MM.1S (cell line): ENCODE measurements at regions not wholly inside any gene's neighbourhood (a gene's known extent, or its start where the extent isn't known, plus 50 kb on each side); places are given as distances from the start of the nearest gene placed in this dataset.

Experiments
- DNase-seq: peaks from one replicate; pipeline ENCODE4 v3.0.0-alpha.2; 2015
- H2AFZ ChIP-seq: fragments of 300-600 bp; sonication (generic); 2 replicates; pipeline ENCODE4 v1.6.0; 2016; ENCODE audit warnings: antibody characterized with exemption, low read length
- H3F3A ChIP-seq: fragments of 300-600 bp; sonication (generic); 2 replicates; pipeline ENCODE4 v1.6.1; 2016; ENCODE audit warnings: mild to moderate bottlenecking, antibody characterized with exemption, low read length, moderate library complexity, mixed read lengths; ENCODE audit not compliant: insufficient read depth
- H3K27ac ChIP-seq: fragments of 300-600 bp; sonication (generic); 2 replicates; pipeline ENCODE4 v1.5.1; 2016; ENCODE audit warnings: mild to moderate bottlenecking, low read length
- H3K27me3 ChIP-seq: fragments of 300-600 bp; sonication (generic); replicated peaks from 2 replicates; pipeline ENCODE4 v1.6.0; 2016; ENCODE audit warnings: low read length; ENCODE audit not compliant: insufficient read depth
- H3K36me3 ChIP-seq: fragments of 300-600 bp; sonication (generic); replicated peaks from 2 replicates; pipeline ENCODE4 v1.6.1; 2016; ENCODE audit warnings: mild to moderate bottlenecking, low read length, mixed read lengths; ENCODE audit not compliant: insufficient read depth
- H3K4me1 ChIP-seq: fragments of 300-600 bp; sonication (generic); 2 replicates; pipeline ENCODE4 v1.6.1; 2016; ENCODE audit warnings: low read length, mixed read lengths
- H3K4me2 ChIP-seq: fragments of 300-600 bp; sonication (generic); 2 replicates; pipeline ENCODE4 v1.6.0; 2016; ENCODE audit warnings: low read depth, low read length
- H3K4me3 ChIP-seq: fragments of 300-600 bp; sonication (generic); 2 replicates; pipeline ENCODE4 v1.5.1; 2016; ENCODE audit warnings: low read length, mixed read lengths
- H3K79me2 ChIP-seq: fragments of 300-600 bp; sonication (generic); 2 replicates; pipeline ENCODE4 v1.6.1; 2016; ENCODE audit warnings: mixed run types, low read length, mixed read lengths
- H3K9ac ChIP-seq: fragments of 300-600 bp; sonication (generic); 2 replicates; pipeline ENCODE4 v1.6.1; 2016; ENCODE audit warnings: low read length, mixed read lengths
- H3K9me2 ChIP-seq: fragments of 300-600 bp; sonication (generic); replicated peaks from 2 replicates; pipeline ENCODE4 v1.6.1; 2016; ENCODE audit warnings: mild to moderate bottlenecking, low read length, mixed read lengths; ENCODE audit not compliant: insufficient read depth
- H3K9me3 ChIP-seq: fragments of 300-600 bp; sonication (generic); replicated peaks from 2 replicates; pipeline ENCODE4 v1.6.1; 2016; ENCODE audit warnings: mild to moderate bottlenecking, low read length, mixed read lengths; ENCODE audit not compliant: insufficient read depth
- H4K20me1 ChIP-seq: fragments of 300-600 bp; sonication (generic); 2 replicates; pipeline ENCODE4 v1.6.1; 2016; ENCODE audit warnings: mild to moderate bottlenecking, low read length, moderate library complexity, mixed read lengths; ENCODE audit not compliant: insufficient read depth
- EZH2 ChIP-seq: fragments of 300-600 bp; sonication (generic); optimal IDR thresholded peaks from 2 replicates; pipeline ENCODE3; 2017; ENCODE audit warnings: low read depth, mild to moderate bottlenecking, antibody characterized with exemption, low read length, mixed read lengths
- EZH2phosphoT487 ChIP-seq: fragments of 300-600 bp; sonication (generic); IDR thresholded peaks from 2 replicates; pipeline ENCODE4 v1.6.1; 2018; ENCODE audit warnings: antibody characterized with exemption, low read length
- TF ChIP-seq, protein P1 (sequence below): fragments of 300-600 bp; sonication (generic); IDR thresholded peaks from 2 replicates; pipeline ENCODE4 v1.5.1; 2016; ENCODE audit warnings: antibody characterized with exemption, low read length, mixed read lengths

DNA sequence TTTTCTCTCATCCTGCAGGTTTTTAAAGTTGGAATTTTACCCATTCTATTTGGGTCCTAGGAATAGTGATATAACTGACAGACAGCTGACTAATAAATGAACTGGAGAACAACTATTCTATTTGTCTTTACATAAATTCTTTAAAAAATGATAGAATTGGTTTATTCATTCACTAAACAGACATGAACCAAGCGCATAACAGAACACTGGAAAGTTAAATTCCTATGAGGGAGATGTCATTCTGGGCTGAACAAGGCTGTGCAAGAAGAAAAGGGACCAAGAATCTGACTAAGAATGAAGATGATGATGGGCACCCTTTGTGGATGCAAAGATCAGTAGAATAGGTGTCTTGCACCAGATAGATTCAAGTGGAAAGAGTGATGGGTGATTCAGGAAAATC is 256.3 kb upstream of the SASH1 start:
- no peak overlapping the region for H3K4me2 ChIP-seq
- H3K27ac ChIP-seq = no peak overlapping the region
- H3K27me3 ChIP-seq = no peaks in the 10 kb centered on the region
- H4K20me1 ChIP-seq = no peaks in the 10 kb centered on the region
- no peaks in the 10 kb centered on the region for H3K4me1 ChIP-seq
- DNase-seq = no peak
- no peak overlapping the region for H3K4me3 ChIP-seq
- no peak overlapping the region for H2AFZ ChIP-seq
- H3K9me3 ChIP-seq = no peaks in the 10 kb centered on the region
- TF ChIP-seq, protein P1, sequence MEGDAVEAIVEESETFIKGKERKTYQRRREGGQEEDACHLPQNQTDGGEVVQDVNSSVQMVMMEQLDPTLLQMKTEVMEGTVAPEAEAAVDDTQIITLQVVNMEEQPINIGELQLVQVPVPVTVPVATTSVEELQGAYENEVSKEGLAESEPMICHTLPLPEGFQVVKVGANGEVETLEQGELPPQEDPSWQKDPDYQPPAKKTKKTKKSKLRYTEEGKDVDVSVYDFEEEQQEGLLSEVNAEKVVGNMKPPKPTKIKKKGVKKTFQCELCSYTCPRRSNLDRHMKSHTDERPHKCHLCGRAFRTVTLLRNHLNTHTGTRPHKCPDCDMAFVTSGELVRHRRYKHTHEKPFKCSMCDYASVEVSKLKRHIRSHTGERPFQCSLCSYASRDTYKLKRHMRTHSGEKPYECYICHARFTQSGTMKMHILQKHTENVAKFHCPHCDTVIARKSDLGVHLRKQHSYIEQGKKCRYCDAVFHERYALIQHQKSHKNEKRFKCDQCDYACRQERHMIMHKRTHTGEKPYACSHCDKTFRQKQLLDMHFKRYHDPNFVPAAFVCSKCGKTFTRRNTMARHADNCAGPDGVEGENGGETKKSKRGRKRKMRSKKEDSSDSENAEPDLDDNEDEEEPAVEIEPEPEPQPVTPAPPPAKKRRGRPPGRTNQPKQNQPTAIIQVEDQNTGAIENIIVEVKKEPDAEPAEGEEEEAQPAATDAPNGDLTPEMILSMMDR = no peak
- no peak for TF ChIP-seq EZH2phosphoT487
- no peak for TF ChIP-seq EZH2
- H3K79me2 ChIP-seq = no peaks in the 10 kb centered on the region
- H3K36me3 ChIP-seq = no peaks in the 10 kb centered on the region
- no peaks in the 10 kb centered on the region for H3K9me2 ChIP-seq
- no peak overlapping the region for H3K9ac ChIP-seq
- H3F3A ChIP-seq = no peaks in the 10 kb centered on the region

DNA sequence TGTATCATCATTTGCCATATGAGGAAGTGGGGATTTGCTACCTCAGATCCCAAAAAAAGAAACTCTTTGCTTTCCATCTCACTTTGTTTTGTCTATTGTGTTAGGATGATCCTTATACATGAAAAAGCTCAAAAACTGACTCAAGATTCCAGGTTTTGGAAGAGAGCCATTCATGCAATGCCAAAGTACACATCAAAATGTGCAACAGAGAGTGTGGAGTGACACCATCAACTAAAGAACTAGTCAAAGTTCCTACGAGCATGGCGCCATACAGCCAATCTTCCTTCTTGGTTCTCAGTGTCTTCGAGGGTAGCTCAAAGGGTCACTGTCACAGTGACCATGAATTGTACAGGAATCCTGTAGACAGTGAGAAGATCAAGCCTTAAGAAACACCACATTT is 255.8 kb upstream of the SASH1 start:
- Histone ChIP-seq H4K20me1 (no peaks in the 10 kb centered on the region), H3K9me2 (no peaks in the 10 kb centered on the region), H3K36me3 (no peaks in the 10 kb centered on the region), H3K9me3 (no peaks in the 10 kb centered on the region), H3K4me2 (no peak overlapping the region), H3K79me2 (no peaks in the 10 kb centered on the region), H3K4me1 (no peaks in the 10 kb centered on the region), H3K27me3 (no peaks in the 10 kb centered on the region), H3K9ac (no peak overlapping the region), H3K27ac (no peak overlapping the region), H3F3A (no peaks in the 10 kb centered on the region), H3K4me3 (no peak overlapping the region), H2AFZ (no peak overlapping the region)
- TF ChIP-seq EZH2phosphoT487 = no peak
- TF ChIP-seq EZH2 = no peak
- TF ChIP-seq, protein P1 = no peak
- no peak for DNase-seq

DNA sequence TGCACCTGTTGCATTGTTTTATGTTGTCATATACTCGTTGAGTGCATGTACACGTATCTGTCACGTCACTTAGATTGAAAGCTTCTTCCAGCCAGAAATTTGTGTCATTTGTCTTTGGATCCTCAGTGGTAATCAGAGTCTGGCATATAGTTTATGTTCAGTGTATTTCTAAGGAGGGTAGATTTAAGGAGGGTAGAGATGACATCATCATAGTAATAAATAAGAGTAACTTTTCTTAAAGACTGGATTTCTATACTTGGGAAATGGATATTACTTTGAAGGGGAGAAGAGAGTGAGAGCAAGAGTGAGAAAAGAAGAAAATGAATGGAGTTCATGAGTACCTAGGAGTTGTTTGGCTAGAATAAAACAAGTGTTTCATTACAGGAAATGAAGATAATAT is 255.0 kb upstream of the SASH1 start:
- no peaks in the 10 kb centered on the region for H3K27me3 ChIP-seq
- no peaks in the 10 kb centered on the region for H3K4me1 ChIP-seq
- H3K9me2 ChIP-seq = no peaks in the 10 kb centered on the region
- H3K27ac ChIP-seq = no peak overlapping the region
- H4K20me1 ChIP-seq = no peaks in the 10 kb centered on the region
- no peak overlapping the region for H3K4me2 ChIP-seq
- no peaks in the 10 kb centered on the region for H3K79me2 ChIP-seq
- TF ChIP-seq, protein P1 = no peak
- TF ChIP-seq EZH2phosphoT487 (no peak), EZH2 (no peak)
- H3K9me3 ChIP-seq = no peaks in the 10 kb centered on the region
- no peak overlapping the region for H3K4me3 ChIP-seq
- no peaks in the 10 kb centered on the region for H3F3A ChIP-seq
- DNase-seq = no peak
- H2AFZ ChIP-seq = no peak overlapping the region
- H3K36me3 ChIP-seq = no peaks in the 10 kb centered on the region
- no peak overlapping the region for H3K9ac ChIP-seq
